Activated CD8-positive, alpha-beta T cell treated with anti-CD3 and anti-CD28 coated beads for 36 hours (primary cell): ENCODE measurements at regions not wholly inside any gene's neighbourhood (a gene's known extent, or its start where the extent isn't known, plus 50 kb on each side); places are given as distances from the start of the nearest gene placed in this dataset.

Experiments
- ATAC-seq: fragments of 200-7000 bp; cut with Tn5 transposase; one replicate; pipeline ENCODE4 v1.10.0; 2021; ENCODE audit warnings: mild to moderate bottlenecking, moderate library complexity
- CTCF ChIA-PET: fragments of 350-600 bp; sonication (Branson Sonifier 250); formaldehyde crosslinking; loops from one replicate; lab custom pipeline; 2021; ENCODE audit warnings: antibody characterized with exemption; lab: Charles Lee
- POLR2A ChIA-PET: fragments of 350-600 bp; sonication (Branson Sonifier 250); formaldehyde crosslinking; loops from one replicate; lab custom pipeline; 2021; ENCODE audit warnings: antibody characterized with exemption; lab: Charles Lee
- DNase-seq: peaks from one replicate; pipeline ENCODE4 v3.0.0-alpha.2; 2020
- H3K27ac Mint-ChIP-seq: one replicate; pipeline ENCODE4 v1.8.0; 2021; ENCODE audit warnings: mild to moderate bottlenecking, mixed read lengths
- H3K27me3 Mint-ChIP-seq: one replicate; pipeline ENCODE4 v1.8.0; 2021; ENCODE audit warnings: mixed read lengths
- H3K36me3 Mint-ChIP-seq: one replicate; pipeline ENCODE4 v1.8.0; 2021; ENCODE audit warnings: low read depth, mixed read lengths
- H3K4me1 Mint-ChIP-seq: one replicate; pipeline ENCODE4 v1.8.0; 2021; ENCODE audit warnings: low read depth, mixed read lengths
- H3K4me3 Mint-ChIP-seq: one replicate; pipeline ENCODE4 v1.8.0; 2021; ENCODE audit warnings: mild to moderate bottlenecking, moderate library complexity, mixed read lengths
- H3K9me3 Mint-ChIP-seq: one replicate; pipeline ENCODE4 v1.8.0; 2021; ENCODE audit warnings: mixed read lengths
- CTCF ChIP-seq: fragments of 200-600 bp; IDR thresholded peaks from one replicate; pipeline ENCODE4 v1.8.0; 2022; ENCODE audit warnings: antibody characterized with exemption, mild to moderate bottlenecking
- intact Hi-C: fragments of 100-400 bp; cut with micrococcal nuclease; formaldehyde crosslinking; loops from one replicate; pipeline ENCODE4 v1.10.0; 2022

GRCh38 chr16:49200223-49200820 lies 81.3 kb downstream of the CBLN1 start:
- Mint-ChIP-seq H3K9me3 (no peaks in the 10 kb centered on the region), H3K4me3 (no peak overlapping the region), H3K27ac (no peak overlapping the region), H3K27me3 (no peaks in the 10 kb centered on the region), H3K4me1 (no peaks in the 10 kb centered on the region), H3K36me3 (no peaks in the 10 kb centered on the region)
- no peak for TF ChIP-seq CTCF
- ChIA-PET POLR2A (interaction anchor here (0.6 kb wide), 1 partner anchor 223 kb away, joined by 3 read pairs; no protein-coding TSS in a partner anchor), CTCF (no interaction called here)
- intact Hi-C loops = no loop called here
- ATAC-seq (no peak), DNase-seq (no peak)

GRCh38 chr16:49195237-49195548 lies 86.4 kb downstream of the CBLN1 start:
- H3K4me3 Mint-ChIP-seq = no peak overlapping the region
- POLR2A ChIA-PET = no interaction called here
- H3K27me3 Mint-ChIP-seq = no peaks in the 10 kb centered on the region
- CTCF ChIA-PET = no interaction called here
- intact Hi-C loops = no loop called here
- DNase-seq (no peak), ATAC-seq (no peak)
- H3K36me3 Mint-ChIP-seq = no peaks in the 10 kb centered on the region
- no peak for TF ChIP-seq CTCF
- H3K27ac Mint-ChIP-seq = no peak overlapping the region
- H3K9me3 Mint-ChIP-seq = no peaks in the 10 kb centered on the region
- no peaks in the 10 kb centered on the region for H3K4me1 Mint-ChIP-seq

GRCh38 chr16:49194537-49195236 lies 87.0 kb downstream of the CBLN1 start:
- H3K36me3 Mint-ChIP-seq = no peaks in the 10 kb centered on the region
- H3K4me3 Mint-ChIP-seq = no peak overlapping the region
- ChIA-PET POLR2A (no interaction called here), CTCF (no interaction called here)
- H3K9me3 Mint-ChIP-seq = no peaks in the 10 kb centered on the region
- H3K27ac Mint-ChIP-seq = no peak overlapping the region
- no peak for DNase-seq
- no peak for ATAC-seq
- intact Hi-C loops = no loop called here
- H3K4me1 Mint-ChIP-seq = no peaks in the 10 kb centered on the region
- H3K27me3 Mint-ChIP-seq = no peaks in the 10 kb centered on the region
- TF ChIP-seq CTCF = no peak

GRCh38 chr16:49193596-49193995 lies 88.0 kb downstream of the CBLN1 start:
- Mint-ChIP-seq H3K4me1 (no peaks in the 10 kb centered on the region), H3K27ac (no peak overlapping the region), H3K27me3 (no peaks in the 10 kb centered on the region), H3K36me3 (no peaks in the 10 kb centered on the region), H3K9me3 (no peaks in the 10 kb centered on the region), H3K4me3 (no peak overlapping the region)
- no peak for DNase-seq
- no peak for ATAC-seq
- ChIA-PET POLR2A (no interaction called here), CTCF (no interaction called here)
- intact Hi-C loops = no loop called here
- no peak for TF ChIP-seq CTCF

GRCh38 chr16:49189286-49189685 lies 92.4 kb downstream of the CBLN1 start:
- no peaks in the 10 kb centered on the region for H3K9me3 Mint-ChIP-seq
- POLR2A ChIA-PET = no interaction called here
- no peaks in the 10 kb centered on the region for H3K4me1 Mint-ChIP-seq
- H3K27me3 Mint-ChIP-seq = peaks cover 1% of the 10 kb centered on the region
- CTCF ChIA-PET = no interaction called here
- intact Hi-C loops = no loop called here
- TF ChIP-seq CTCF = no peak
- no peak overlapping the region for H3K27ac Mint-ChIP-seq
- ATAC-seq = no peak
- DNase-seq = no peak
- no peak overlapping the region for H3K4me3 Mint-ChIP-seq
- H3K36me3 Mint-ChIP-seq = no peaks in the 10 kb centered on the region
